ENCODE measurements at regions not wholly inside any gene's neighbourhood (a gene's known extent, or its start where the extent isn't known, plus 50 kb on each side); places are given as distances from the start of the nearest gene placed in this dataset.
"Not testable (repeated sequence)": the region's sequence is repeated elsewhere in the genome, so short reads cannot be mapped to it uniquely, and the experiment has no call there.

DNA sequence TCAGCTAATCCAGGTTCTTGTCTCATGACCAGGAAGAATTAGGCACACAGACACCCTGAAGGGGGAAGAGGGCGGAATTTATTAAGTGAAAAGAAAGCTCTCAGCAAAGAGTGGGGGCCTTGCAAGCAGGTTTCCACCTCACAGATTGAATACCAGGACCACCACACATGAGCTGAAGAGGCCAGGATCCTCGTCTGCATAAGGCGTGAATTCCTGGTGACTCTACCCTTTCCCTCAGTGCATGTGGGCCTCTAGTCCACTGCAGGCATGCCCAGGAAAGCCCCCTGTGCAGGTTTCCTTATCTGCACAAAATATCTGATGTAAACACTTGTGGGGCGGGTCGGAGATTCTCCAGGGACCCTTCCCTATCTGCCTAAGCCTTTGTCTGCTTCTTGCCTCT, 782.1 kb upstream of the LRRN3 start:
- no peaks in the 10 kb centered on the region for H3K36me3 Mint-ChIP-seq
- no peaks in the 10 kb centered on the region for H3K27me3 Mint-ChIP-seq (ENCODE audit: low read depth)
- peaks cover 30% of the 10 kb centered on the region for H3K9me3 Mint-ChIP-seq
- H3K27ac Mint-ChIP-seq = no peak overlapping the region
- H3K4me1 Mint-ChIP-seq = no peaks in the 10 kb centered on the region
- no peak for DNase-seq (ENCODE audit: low spot score in 2 of 2, unreplicated experiment in 2 of 2)
- H3K4me3 Mint-ChIP-seq = no peak overlapping the region
- TF ChIP-seq, protein P1, sequence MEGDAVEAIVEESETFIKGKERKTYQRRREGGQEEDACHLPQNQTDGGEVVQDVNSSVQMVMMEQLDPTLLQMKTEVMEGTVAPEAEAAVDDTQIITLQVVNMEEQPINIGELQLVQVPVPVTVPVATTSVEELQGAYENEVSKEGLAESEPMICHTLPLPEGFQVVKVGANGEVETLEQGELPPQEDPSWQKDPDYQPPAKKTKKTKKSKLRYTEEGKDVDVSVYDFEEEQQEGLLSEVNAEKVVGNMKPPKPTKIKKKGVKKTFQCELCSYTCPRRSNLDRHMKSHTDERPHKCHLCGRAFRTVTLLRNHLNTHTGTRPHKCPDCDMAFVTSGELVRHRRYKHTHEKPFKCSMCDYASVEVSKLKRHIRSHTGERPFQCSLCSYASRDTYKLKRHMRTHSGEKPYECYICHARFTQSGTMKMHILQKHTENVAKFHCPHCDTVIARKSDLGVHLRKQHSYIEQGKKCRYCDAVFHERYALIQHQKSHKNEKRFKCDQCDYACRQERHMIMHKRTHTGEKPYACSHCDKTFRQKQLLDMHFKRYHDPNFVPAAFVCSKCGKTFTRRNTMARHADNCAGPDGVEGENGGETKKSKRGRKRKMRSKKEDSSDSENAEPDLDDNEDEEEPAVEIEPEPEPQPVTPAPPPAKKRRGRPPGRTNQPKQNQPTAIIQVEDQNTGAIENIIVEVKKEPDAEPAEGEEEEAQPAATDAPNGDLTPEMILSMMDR (IDR thresholded peaks at IDR 0.05; ENCODE audit: unreplicated experiment) = no peak

DNA sequence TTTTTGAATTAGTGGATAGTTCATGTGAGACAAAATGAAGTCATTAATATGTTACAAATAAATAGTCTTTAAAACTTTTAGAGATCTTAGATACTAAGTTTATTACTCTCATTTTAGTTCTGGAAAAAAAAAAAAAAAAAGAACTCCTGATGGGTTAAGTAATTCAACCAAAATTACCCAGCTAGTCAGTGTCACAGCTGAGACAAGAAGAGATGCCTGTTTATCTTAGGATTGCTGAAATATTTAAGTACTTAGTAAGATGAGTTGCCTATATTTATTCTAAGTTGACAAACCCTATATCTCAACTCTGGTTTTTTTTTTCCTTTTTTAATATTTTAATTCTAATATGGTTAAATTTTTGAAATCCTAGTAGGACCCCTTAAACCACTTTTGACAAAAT, 781.0 kb upstream of the LRRN3 start:
- Mint-ChIP-seq H3K27ac (no peak overlapping the region), H3K4me1 (peaks cover 10% of the 10 kb centered on the region), H3K9me3 (peaks cover 30% of the 10 kb centered on the region), H3K4me3 (no peak overlapping the region), H3K36me3 (no peaks in the 10 kb centered on the region), H3K27me3 (ENCODE audit: low read depth) (no peaks in the 10 kb centered on the region)
- DNase-seq (ENCODE audit: low spot score in 2 of 2, unreplicated experiment in 2 of 2) = no peak
- TF ChIP-seq, protein P1 (IDR thresholded peaks at IDR 0.05; ENCODE audit: unreplicated experiment) = no peak

DNA sequence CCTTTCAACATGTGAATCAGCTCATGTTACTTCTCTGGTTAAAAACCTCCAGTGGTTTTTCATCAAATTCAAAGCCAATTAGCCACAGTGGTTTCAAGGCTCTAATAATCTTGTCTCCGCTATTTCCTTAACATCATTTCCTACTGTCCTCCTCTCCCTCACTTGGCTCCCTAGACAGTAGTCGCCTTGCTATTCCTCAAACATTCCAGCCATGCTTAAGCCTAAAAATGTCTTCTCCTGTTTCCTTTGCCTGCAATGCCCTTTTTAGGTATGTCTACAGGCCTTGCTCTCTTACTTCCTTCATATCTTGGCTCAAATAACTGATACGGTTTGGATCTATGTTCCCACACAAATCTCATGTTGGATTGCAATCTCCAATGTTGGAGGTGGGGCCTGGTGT, 779.4 kb upstream of the LRRN3 start:
- Mint-ChIP-seq H3K4me3 (no peak overlapping the region), H3K27ac (no peak overlapping the region), H3K9me3 (peaks cover 35% of the 10 kb centered on the region), H3K4me1 (peaks cover 13% of the 10 kb centered on the region), H3K27me3 (ENCODE audit: low read depth) (no peaks in the 10 kb centered on the region), H3K36me3 (no peaks in the 10 kb centered on the region)
- no peak for DNase-seq (ENCODE audit: low spot score in 2 of 2, unreplicated experiment in 2 of 2)
- TF ChIP-seq, protein P1 (IDR thresholded peaks at IDR 0.05; ENCODE audit: unreplicated experiment) = no peak

DNA sequence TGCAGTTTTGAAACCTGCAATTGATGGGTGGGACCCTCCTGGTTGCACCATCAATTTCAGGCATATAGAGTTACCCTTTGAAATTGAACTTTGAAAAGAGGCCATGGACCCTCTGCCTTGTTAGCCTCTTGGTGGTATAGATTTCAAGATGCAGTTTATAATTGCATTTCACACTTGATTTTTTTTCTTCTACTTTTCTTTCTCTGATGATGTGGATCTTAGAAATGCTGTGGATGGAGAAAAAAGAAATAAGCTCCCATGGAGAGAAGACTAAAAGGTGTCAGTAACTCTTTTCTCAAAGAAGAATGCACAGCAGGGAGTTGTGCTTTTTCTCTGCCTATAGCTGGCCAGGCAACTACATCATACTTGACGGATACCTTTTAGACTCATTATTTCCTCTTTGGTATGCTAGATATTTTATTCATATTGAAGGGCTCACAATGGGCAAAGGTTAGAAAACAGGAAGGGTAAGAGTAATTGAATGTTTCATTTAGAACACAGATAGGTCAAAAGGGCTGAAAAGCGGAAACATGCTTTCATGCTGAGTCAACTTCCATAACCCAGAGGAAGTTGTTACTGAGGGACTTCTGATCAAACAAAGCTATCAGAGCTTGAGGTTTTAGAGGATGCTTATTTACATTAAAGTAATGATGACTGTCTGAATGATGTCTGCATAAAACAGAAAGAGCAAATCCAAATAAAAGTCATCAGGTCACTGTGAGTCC, 773.2 kb upstream of the LRRN3 start:
- Mint-ChIP-seq H3K4me1 (peaks cover 19% of the 10 kb centered on the region), H3K9me3 (peaks cover 31% of the 10 kb centered on the region), H3K27me3 (ENCODE audit: low read depth) (no peaks in the 10 kb centered on the region), H3K4me3 (no peak overlapping the region), H3K36me3 (peaks cover 10% of the 10 kb centered on the region), H3K27ac (no peak overlapping the region)
- TF ChIP-seq, protein P1 (IDR thresholded peaks at IDR 0.05; ENCODE audit: unreplicated experiment) = no peak
- DNase-seq (ENCODE audit: low spot score in 2 of 2, unreplicated experiment in 2 of 2) = no peak

DNA sequence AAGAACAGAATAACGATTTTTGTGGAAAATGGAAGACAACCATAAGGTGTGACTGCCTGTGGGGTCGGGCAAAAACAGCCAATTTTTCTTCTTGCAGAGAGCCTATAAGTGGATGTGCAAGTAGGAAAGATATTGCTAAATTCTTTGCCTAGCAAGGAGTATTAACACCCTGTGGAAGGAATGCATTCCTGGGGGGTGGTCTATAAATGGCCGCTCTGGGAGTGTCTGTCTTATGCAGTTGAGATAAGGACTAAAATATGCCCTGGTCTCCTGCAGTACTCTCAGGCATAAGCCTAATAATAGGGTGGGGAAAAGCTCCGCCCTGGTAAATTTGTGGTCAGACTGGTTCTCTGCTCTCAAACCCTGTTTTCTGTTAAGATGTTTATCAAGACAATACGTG, 770.6 kb upstream of the LRRN3 start:
- not testable (repeated sequence) for H3K4me1 Mint-ChIP-seq; H3K27ac Mint-ChIP-seq; H3K4me3 Mint-ChIP-seq; H3K27me3 Mint-ChIP-seq (ENCODE audit: low read depth); DNase-seq (ENCODE audit: low spot score in 2 of 2, unreplicated experiment in 2 of 2)
- peaks cover 36% of the 10 kb centered on the region for H3K9me3 Mint-ChIP-seq
- peaks cover 10% of the 10 kb centered on the region for H3K36me3 Mint-ChIP-seq

DNA sequence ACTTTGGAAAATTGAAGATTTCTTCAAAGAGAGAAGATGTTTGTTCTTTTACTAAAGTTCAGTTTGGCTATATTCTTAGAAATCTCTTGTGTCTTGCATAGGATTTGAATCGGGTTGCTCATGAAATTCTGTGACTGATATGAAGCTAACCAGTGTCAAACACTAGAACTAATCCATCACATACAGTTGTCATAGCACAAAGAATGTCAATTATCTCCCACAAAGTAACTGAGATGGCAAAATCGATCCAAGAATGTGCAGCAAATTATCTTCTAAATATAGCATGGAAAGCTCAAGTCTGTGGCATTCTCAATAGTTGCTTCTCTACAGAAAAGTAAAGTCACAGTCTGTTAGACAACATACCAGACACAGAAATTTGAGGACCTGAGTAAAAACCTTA, 768.1 kb upstream of the LRRN3 start:
- no peak overlapping the region for H3K4me3 Mint-ChIP-seq
- peaks cover 27% of the 10 kb centered on the region for H3K9me3 Mint-ChIP-seq
- H3K27me3 Mint-ChIP-seq (ENCODE audit: low read depth) = no peaks in the 10 kb centered on the region
- no peak overlapping the region for H3K27ac Mint-ChIP-seq
- TF ChIP-seq, protein P1 (IDR thresholded peaks at IDR 0.05; ENCODE audit: unreplicated experiment) = no peak
- peaks cover 10% of the 10 kb centered on the region for H3K36me3 Mint-ChIP-seq
- no peak for DNase-seq (ENCODE audit: low spot score in 2 of 2, unreplicated experiment in 2 of 2)
- peaks cover under 1% of the 10 kb centered on the region for H3K4me1 Mint-ChIP-seq

All from mesothelial cell of epicardium (in vitro differentiated cells).